OCI-M2 (cell line): ENCODE measurements at regions not wholly inside any gene's neighbourhood (a gene's known extent, or its start where the extent isn't known, plus 50 kb on each side); places are given as distances from the start of the nearest gene placed in this dataset.
"Not testable (repeated sequence)": the region's sequence is repeated elsewhere in the genome, so short reads cannot be mapped to it uniquely, and the experiment has no call there.

ENCODE experiments used
- DNase-seq: peaks from one replicate; lab custom pipeline; 2025; ENCODE audit not compliant: unreplicated experiment; lab: John Stamatoyannopoulos, UW

- no peak for DNase-seq
These were observed 1092.8 kb downstream of the TMTC2 start for GRCh38 chr12:83779526-83779925.

- DNase-seq = no peak
These were observed 1082.4 kb downstream of the TMTC2 start for GRCh38 chr12:83769151-83769550.

GRCh38 chr12:83767723-83768122, 1081.0 kb downstream of the TMTC2 start:
- DNase-seq = no peak

- no peak for DNase-seq
These were observed 1076.7 kb downstream of the TMTC2 start for GRCh38 chr12:83763425-83763824.

GRCh38 chr12:83759906-83760305, 1073.2 kb downstream of the TMTC2 start:
- DNase-seq = no peak

GRCh38 chr12:83758888-83759631, 1072.4 kb downstream of the TMTC2 start:
- DNase-seq = no peak

GRCh38 chr12:83753904-83754303, 1067.2 kb downstream of the TMTC2 start:
- no peak for DNase-seq

GRCh38 chr12:83753205-83753604, 1066.5 kb downstream of the TMTC2 start:
- DNase-seq = no peak

GRCh38 chr12:83739607-83740006, 1052.9 kb downstream of the TMTC2 start:
- no peak for DNase-seq

GRCh38 chr12:83710851-83711250, 1024.1 kb downstream of the TMTC2 start:
- no peak for DNase-seq

GRCh38 chr12:83709899-83710298, 1023.2 kb downstream of the TMTC2 start:
- no peak for DNase-seq

- DNase-seq = no peak
These were observed 1014.1 kb downstream of the TMTC2 start for GRCh38 chr12:83700838-83701237.

GRCh38 chr12:83696311-83696710, 1009.6 kb downstream of the TMTC2 start:
- not testable (repeated sequence) for DNase-seq

GRCh38 chr12:83691730-83692129, 1005.0 kb downstream of the TMTC2 start:
- no peak for DNase-seq

- DNase-seq = no peak
These were observed 1003.8 kb downstream of the TMTC2 start for GRCh38 chr12:83690465-83690864.

- no peak for DNase-seq
These were observed 1002.6 kb downstream of the TMTC2 start for GRCh38 chr12:83689333-83689732.

- DNase-seq = no peak
These were observed 990.1 kb downstream of the TMTC2 start for GRCh38 chr12:83676781-83677295.

- DNase-seq = no peak
These were observed 980.0 kb downstream of the TMTC2 start for GRCh38 chr12:83666690-83667089.

- no peak for DNase-seq
These were observed 979.0 kb downstream of the TMTC2 start for GRCh38 chr12:83665634-83666218.

- no peak for DNase-seq
These were observed 977.9 kb downstream of the TMTC2 start for GRCh38 chr12:83664650-83665049.

- DNase-seq = no peak
These were observed 974.1 kb downstream of the TMTC2 start for GRCh38 chr12:83660727-83661358.

- DNase-seq = no peak
These were observed 972.6 kb downstream of the TMTC2 start for GRCh38 chr12:83659321-83659720.
